Liver (tissue), 7 donors: ENCODE measurements at regions not wholly inside any gene's neighbourhood (a gene's known extent, or its start where the extent isn't known, plus 50 kb on each side); places are given as distances from the start of the nearest gene placed in this dataset.

Experiments used
- DNase-seq: peaks from one replicate; pipeline ENCODE4 v3.0.0-alpha.2; 2017; ENCODE audit warnings: low spot score
- H3K27ac ChIP-seq, 2 donors: one replicate each; pipeline ENCODE4 v1.7.0; 2013; ENCODE audit warnings: inconsistent platforms in 2 of 2, low read length in 2 of 2, control low read depth in 1 of 2, low read depth in 1 of 2, mild to moderate bottlenecking in 1 of 2
- H3K27me3 ChIP-seq, 4 donors: one replicate each; pipeline versions ENCODE4 v1.6.1 to v1.7.0; 2013; ENCODE audit warnings: low read length in 3 of 4, inconsistent platforms in 1 of 4, mild to moderate bottlenecking in 1 of 4, moderate library complexity in 1 of 4; ENCODE audit not compliant: control insufficient read depth in 4 of 4, insufficient read depth in 4 of 4
- H3K36me3 ChIP-seq, 4 donors: one replicate each; pipeline versions ENCODE4 v1.6.1 to v1.7.0; 2013; ENCODE audit warnings: low read length in 3 of 4, mild to moderate bottlenecking in 3 of 4, low read depth in 1 of 4, moderate library complexity in 1 of 4; ENCODE audit not compliant: control insufficient read depth in 4 of 4, insufficient read depth in 3 of 4
- H3K4me1 ChIP-seq, 4 donors: one replicate each; pipeline versions ENCODE4 v1.6.1 to v1.7.0; 2013; ENCODE audit warnings: low read length in 3 of 4, mild to moderate bottlenecking in 3 of 4, moderate library complexity in 1 of 4; ENCODE audit not compliant: control insufficient read depth in 4 of 4, insufficient read depth in 4 of 4
- H3K4me3 ChIP-seq, 3 donors: one replicate each; pipeline versions ENCODE4 v1.6.1 to v1.7.0; 2013; ENCODE audit warnings: low read length in 3 of 3, control low read depth in 1 of 3, low read depth in 1 of 3, mild to moderate bottlenecking in 1 of 3
- H3K9ac ChIP-seq, 2 donors: one replicate each; pipeline ENCODE4 v1.7.0; 2013; ENCODE audit warnings: low read length in 2 of 2, mild to moderate bottlenecking in 2 of 2, moderate library complexity in 2 of 2, control low read depth in 1 of 2, low read depth in 1 of 2
- H3K9me3 ChIP-seq, 4 donors: one replicate each; pipeline versions ENCODE4 v1.6.1 to v1.7.0; 2013; ENCODE audit warnings: low read length in 3 of 4; ENCODE audit not compliant: control insufficient read depth in 4 of 4
- EGR1 ChIP-seq, 2 donors: IDR thresholded peaks; 2 replicates each; pipeline ENCODE4 v1.6.1; 2016 to 2018; ENCODE audit warnings: antibody characterized with exemption in 2 of 2, low read depth in 2 of 2
- FOXA1 ChIP-seq: IDR thresholded peaks from 2 replicates; pipeline ENCODE4 v1.6.1; 2016; ENCODE audit warnings: antibody characterized with exemption
- FOXA2 ChIP-seq: IDR thresholded peaks from 2 replicates; pipeline ENCODE4 v1.6.1; 2016; ENCODE audit warnings: antibody characterized with exemption
- HNF4A ChIP-seq, 2 donors: conservative IDR thresholded peaks; 2 replicates each; pipeline ENCODE4 v1.6.1; 2016; ENCODE audit warnings: antibody characterized with exemption in 2 of 2, mild to moderate bottlenecking in 2 of 2
- HNF4G ChIP-seq: IDR thresholded peaks from 2 replicates; pipeline ENCODE4 v1.6.1; 2016; ENCODE audit warnings: antibody characterized with exemption
- JUND ChIP-seq, 2 donors: IDR thresholded peaks; 2 replicates each; pipeline ENCODE4 v1.6.1; 2016; ENCODE audit warnings: antibody characterized with exemption in 2 of 2
- RXRA ChIP-seq, 2 donors: IDR thresholded peaks; 2 replicates each; pipeline ENCODE4 v1.6.1; 2017 to 2018; ENCODE audit warnings: antibody characterized with exemption in 2 of 2, mild to moderate bottlenecking in 1 of 2
- SP1 ChIP-seq: IDR thresholded peaks from 2 replicates; pipeline ENCODE4 v1.6.1; 2018; ENCODE audit warnings: antibody characterized with exemption, mild to moderate bottlenecking
- TAF1 ChIP-seq: conservative IDR thresholded peaks from 2 replicates; pipeline ENCODE4 v1.6.1; 2016; ENCODE audit warnings: antibody characterized with exemption, mild to moderate bottlenecking
- YY1 ChIP-seq: IDR thresholded peaks from 2 replicates; pipeline ENCODE4 v1.6.1; 2016; ENCODE audit warnings: antibody characterized with exemption, mild to moderate bottlenecking
- WGBS: extraction: QIAGEN DNeasy Blood & Tissue Kit; methylation state at CpG from one replicate; pipeline ENCODE4 v1.1.7; 2013; 5-methylcytosine and 5-hydroxymethylcytosine counted together
- TF ChIP-seq, protein P1 (sequence below): IDR thresholded peaks from 2 replicates; pipeline ENCODE4 v1.6.1; 2016; ENCODE audit warnings: antibody characterized with exemption
- TF ChIP-seq, protein P2 (sequence below): IDR thresholded peaks from 2 replicates; pipeline ENCODE4 v1.6.1; 2016; ENCODE audit warnings: antibody characterized with exemption
- donor health status: healthy.
- donor health status: healthy.
- donor health status: healthy.
- donor health status: healthy.

DNA sequence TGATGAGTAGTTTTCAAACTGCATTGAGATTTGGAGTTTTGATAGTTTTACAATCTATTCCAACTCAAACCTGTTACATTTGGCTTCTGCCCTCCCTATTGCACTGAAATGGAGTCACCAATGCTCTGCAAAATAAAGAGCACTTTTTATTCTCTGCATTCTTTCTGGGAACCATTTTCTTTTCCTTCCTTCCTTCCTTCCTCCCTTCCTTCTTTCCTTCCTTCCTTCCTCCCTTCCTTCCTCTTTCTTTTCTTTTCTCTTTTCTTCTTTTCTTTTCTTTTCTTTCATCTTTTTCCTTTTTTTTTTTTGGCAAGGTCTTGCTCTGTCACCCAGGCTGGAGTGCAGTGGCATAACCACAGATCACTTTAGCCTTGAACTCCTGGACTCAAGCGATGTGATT is 114.2 kb downstream of the TBX19 start (continued):
- TF ChIP-seq EGR1 (IDR thresholded peaks at IDR 0.05; ENCODE audit: low read depth in 2 of 2): no peak

DNA sequence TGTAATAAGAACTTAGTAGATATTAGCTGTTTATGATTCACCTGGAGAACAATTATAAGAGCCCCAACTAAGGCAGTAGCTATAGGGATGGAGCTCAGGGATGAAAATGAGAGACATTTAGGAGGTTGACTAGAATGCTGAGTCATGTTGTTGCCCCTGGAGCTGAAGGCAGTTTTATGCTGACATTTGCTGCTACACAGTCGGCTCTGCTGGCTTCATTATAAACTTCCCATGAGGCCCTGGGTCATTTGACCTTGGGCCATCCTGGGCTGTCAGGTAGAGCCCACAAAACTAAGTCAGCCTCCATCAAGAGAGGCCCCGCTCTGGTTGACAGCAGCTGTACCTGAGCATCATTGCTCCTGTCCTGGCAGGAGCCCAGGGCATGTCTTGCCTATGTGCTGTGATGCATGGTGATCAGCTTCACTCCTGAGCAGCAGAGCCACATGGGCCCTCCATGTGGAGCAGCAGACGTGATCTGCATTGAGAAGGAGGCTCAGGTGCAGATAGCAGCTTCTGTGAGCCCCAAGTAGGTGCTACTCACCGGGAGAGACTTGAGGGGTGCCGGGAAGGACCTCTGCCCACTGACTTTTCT is 112.4 kb downstream of the TBX19 start:
- H3K4me3 ChIP-seq: no peak overlapping the region
- WGBS: 78% methylated on average over 5 of the region's 5 CpGs
- no peaks in the 10 kb centered on the region for H3K36me3 ChIP-seq
- no peaks in the 10 kb centered on the region for H3K27me3 ChIP-seq
- no peak for TF ChIP-seq HNF4G
- no peak for TF ChIP-seq RXRA (IDR thresholded peaks at IDR 0.05)
- TF ChIP-seq SP1: no peak
- TF ChIP-seq, protein P1, sequence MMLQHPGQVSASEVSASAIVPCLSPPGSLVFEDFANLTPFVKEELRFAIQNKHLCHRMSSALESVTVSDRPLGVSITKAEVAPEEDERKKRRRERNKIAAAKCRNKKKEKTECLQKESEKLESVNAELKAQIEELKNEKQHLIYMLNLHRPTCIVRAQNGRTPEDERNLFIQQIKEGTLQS: no peak
- TF ChIP-seq FOXA1: no peak
- TF ChIP-seq FOXA2: no peak
- TF ChIP-seq TAF1: no peak
- no peak for TF ChIP-seq YY1
- TF ChIP-seq, protein P2, sequence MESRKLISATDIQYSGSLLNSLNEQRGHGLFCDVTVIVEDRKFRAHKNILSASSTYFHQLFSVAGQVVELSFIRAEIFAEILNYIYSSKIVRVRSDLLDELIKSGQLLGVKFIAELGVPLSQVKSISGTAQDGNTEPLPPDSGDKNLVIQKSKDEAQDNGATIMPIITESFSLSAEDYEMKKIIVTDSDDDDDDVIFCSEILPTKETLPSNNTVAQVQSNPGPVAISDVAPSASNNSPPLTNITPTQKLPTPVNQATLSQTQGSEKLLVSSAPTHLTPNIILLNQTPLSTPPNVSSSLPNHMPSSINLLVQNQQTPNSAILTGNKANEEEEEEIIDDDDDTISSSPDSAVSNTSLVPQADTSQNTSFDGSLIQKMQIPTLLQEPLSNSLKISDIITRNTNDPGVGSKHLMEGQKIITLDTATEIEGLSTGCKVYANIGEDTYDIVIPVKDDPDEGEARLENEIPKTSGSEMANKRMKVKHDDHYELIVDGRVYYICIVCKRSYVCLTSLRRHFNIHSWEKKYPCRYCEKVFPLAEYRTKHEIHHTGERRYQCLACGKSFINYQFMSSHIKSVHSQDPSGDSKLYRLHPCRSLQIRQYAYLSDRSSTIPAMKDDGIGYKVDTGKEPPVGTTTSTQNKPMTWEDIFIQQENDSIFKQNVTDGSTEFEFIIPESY: no peak
- TF ChIP-seq JUND (IDR thresholded peaks at IDR 0.05): no peak
- no peak for TF ChIP-seq HNF4A (conservative IDR thresholded peaks at IDR 0.05)
- no peak for TF ChIP-seq EGR1 (IDR thresholded peaks at IDR 0.05; ENCODE audit: low read depth in 2 of 2)
- H3K9me3 ChIP-seq: no peaks in the 10 kb centered on the region
- H3K4me1 ChIP-seq: peaks cover 0 to 9% (median 1%) of the 10 kb centered on the region in 4 donors
- no peak overlapping the region for H3K27ac ChIP-seq
- DNase-seq: no peak
- no peak overlapping the region for H3K9ac ChIP-seq

DNA sequence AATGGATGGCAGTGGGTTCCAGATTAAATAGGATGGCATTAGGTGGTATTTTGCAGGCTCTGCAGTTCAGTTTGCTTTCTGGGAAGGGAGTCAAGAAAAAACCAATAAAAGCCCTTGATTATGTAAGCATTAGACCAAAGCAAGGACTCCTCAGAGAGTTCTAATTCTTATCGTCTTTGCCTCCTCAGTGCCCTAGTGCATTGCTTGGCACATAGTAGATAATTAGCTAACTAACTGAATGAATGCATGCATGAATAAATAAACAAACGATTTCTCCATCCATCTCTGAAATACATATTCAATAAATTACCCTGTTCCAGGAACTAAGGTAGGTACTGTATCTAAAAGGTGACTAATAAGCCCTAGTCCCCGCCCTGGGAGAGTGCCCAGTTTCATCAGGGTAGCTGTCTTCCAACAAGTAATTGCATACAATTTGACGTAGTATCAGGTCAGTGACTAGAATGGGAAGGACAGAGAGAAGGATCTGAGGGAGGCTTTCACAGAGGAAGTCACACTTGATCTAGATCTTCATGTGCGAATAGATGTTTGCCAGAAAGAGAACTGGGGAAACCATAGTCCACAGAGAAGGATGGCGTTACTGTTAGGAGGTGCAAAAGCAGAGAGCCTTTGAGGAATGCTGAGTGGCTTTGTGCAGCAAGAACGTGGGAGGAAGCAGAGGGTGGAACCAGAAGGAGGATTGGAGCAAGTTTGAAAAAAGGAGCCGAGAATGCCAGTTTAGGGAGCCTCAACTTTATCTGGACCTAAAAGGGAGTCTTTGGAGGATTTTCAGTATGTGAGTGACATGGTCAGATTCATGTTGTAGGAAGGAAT is 111.4 kb downstream of the TBX19 start:
- no peak for DNase-seq
- no peak overlapping the region for H3K9ac ChIP-seq

More for the DNA sequence above, 111.4 kb downstream of the TBX19 start:
- no peaks in the 10 kb centered on the region for H3K9me3 ChIP-seq
- H3K27ac ChIP-seq: no peak overlapping the region
- H3K36me3 ChIP-seq: no peaks in the 10 kb centered on the region
- 62% methylated on average over 8 of the region's 8 CpGs for WGBS
- TF ChIP-seq FOXA2: peak; percentile 6
- TF ChIP-seq, protein P2: no peak
- H3K4me1 ChIP-seq: peaks cover 0 to 9% (median 2%) of the 10 kb centered on the region in 4 donors
- H3K27me3 ChIP-seq: no peaks in the 10 kb centered on the region
- H3K4me3 ChIP-seq: no peak overlapping the region
